GM23338 (cell line): ENCODE measurements at regions not wholly inside any gene's neighbourhood (a gene's known extent, or its start where the extent isn't known, plus 50 kb on each side); places are given as distances from the start of the nearest gene placed in this dataset.

ENCODE experiments used
- ATAC-seq: fragments of 200-7000 bp; cut with Tn5 transposase; 3 replicates; pipeline ENCODE4 v1.9.1; 2020
- DNase-seq: peaks from one replicate; pipeline ENCODE4 v3.0.0-alpha.2; 2015; ENCODE audit warnings: low spot score
- H2AFZ ChIP-seq: fragments of 200-600 bp; sonication (generic); 2 replicates; pipeline ENCODE4 v1.8.0; 2016; ENCODE audit warnings: antibody characterized with exemption, mild to moderate bottlenecking, moderate library complexity
- H3F3A ChIP-seq: fragments of 200-600 bp; sonication (generic); replicated peaks from 2 replicates; pipeline ENCODE4 v1.8.0; 2017; ENCODE audit warnings: antibody characterized with exemption, mixed run types, low read depth
- H3K27ac ChIP-seq: fragments of 200-600 bp; sonication (generic); 2 replicates; pipeline ENCODE4 v1.6.1; 2016; ENCODE audit warnings: low read depth
- H3K27me3 ChIP-seq: fragments of 200-600 bp; sonication (generic); 2 replicates; pipeline ENCODE4 v1.8.0; 2016; ENCODE audit warnings: mild to moderate bottlenecking, mixed run types, moderate library complexity; ENCODE audit not compliant: insufficient read depth
- H3K36me3 ChIP-seq: fragments of 200-600 bp; sonication (generic); 2 replicates; pipeline ENCODE4 v1.8.0; 2016; ENCODE audit warnings: mild to moderate bottlenecking; ENCODE audit not compliant: insufficient read depth
- H3K4me1 ChIP-seq: fragments of 200-600 bp; sonication (generic); 2 replicates; pipeline ENCODE4 v1.8.0; 2016; ENCODE audit warnings: mild to moderate bottlenecking, moderate library complexity; ENCODE audit not compliant: insufficient read depth
- H3K4me2 ChIP-seq: fragments of 200-600 bp; sonication (generic); 2 replicates; pipeline ENCODE4 v1.7.1; 2017; ENCODE audit warnings: mixed run types
- H3K4me3 ChIP-seq: fragments of 200-600 bp; sonication (generic); 2 replicates; pipeline ENCODE4 v1.6.1; 2016; ENCODE audit warnings: mixed run types
- H3K79me2 ChIP-seq: fragments of 200-600 bp; sonication (generic); replicated peaks from 2 replicates; pipeline ENCODE4 v1.8.0; 2017; ENCODE audit warnings: mild to moderate bottlenecking; ENCODE audit not compliant: insufficient read depth
- H3K9me2 ChIP-seq: fragments of 200-600 bp; sonication (generic); 2 replicates; pipeline ENCODE4 v1.8.0; 2017; ENCODE audit not compliant: insufficient read depth
- H4K20me1 ChIP-seq: fragments of 200-600 bp; sonication (generic); replicated peaks from 2 replicates; pipeline ENCODE4 v1.8.0; 2017; ENCODE audit warnings: mild to moderate bottlenecking; ENCODE audit not compliant: insufficient read depth
- H3K27ac Mint-ChIP-seq: 2 replicates; pipeline ENCODE4 v1.8.0; 2020; ENCODE audit warnings: inconsistent platforms, mild to moderate bottlenecking, moderate library complexity, mixed read lengths
- H3K27me3 Mint-ChIP-seq: 3 replicates; pipeline ENCODE4 v1.8.0; 2022; ENCODE audit warnings: low read depth, mild to moderate bottlenecking, moderate library complexity, mixed read lengths, inconsistent platforms; ENCODE audit not compliant: insufficient read depth, poor library complexity
- H3K36me3 Mint-ChIP-seq: 3 replicates; pipeline ENCODE4 v1.8.0; 2021; ENCODE audit warnings: low read depth, mild to moderate bottlenecking, inconsistent platforms, moderate library complexity, mixed read lengths
- H3K4me1 Mint-ChIP-seq: 3 replicates; pipeline ENCODE4 v1.8.0; 2020; ENCODE audit warnings: mild to moderate bottlenecking, inconsistent platforms, mixed read lengths
- H3K4me3 Mint-ChIP-seq: 3 replicates; pipeline ENCODE4 v1.8.0; 2021; ENCODE audit warnings: moderate library complexity, mild to moderate bottlenecking, inconsistent platforms, mixed read lengths
- H3K9me3 Mint-ChIP-seq: 3 replicates; pipeline ENCODE4 v1.8.0; 2020; ENCODE audit warnings: moderate library complexity, mild to moderate bottlenecking, inconsistent platforms, mixed read lengths
- CREB1 ChIP-seq: fragments of 250-450 bp; sonication (Bioruptor Pico); IDR thresholded peaks from 2 replicates; pipeline ENCODE4 v1.5.0; 2020; ENCODE audit warnings: low read depth, mild to moderate bottlenecking, moderate library complexity
- EZH2phosphoT487 ChIP-seq: fragments of 200-600 bp; sonication (generic); IDR thresholded peaks from one replicate; pipeline ENCODE4 v1.8.1; 2018; ENCODE audit warnings: antibody characterized with exemption; ENCODE audit not compliant: unreplicated experiment
- JUNB ChIP-seq: IDR thresholded peaks from one replicate; pipeline ENCODE4 v1.6.1; 2016; ENCODE audit warnings: antibody characterized with exemption; ENCODE audit not compliant: unreplicated experiment
- NANOG ChIP-seq: IDR thresholded peaks from 2 replicates; pipeline ENCODE4 v1.6.1; 2016; ENCODE audit warnings: antibody characterized with exemption, borderline replicate concordance
- REST ChIP-seq: IDR thresholded peaks from one replicate; pipeline ENCODE4 v1.6.1; 2018; ENCODE audit warnings: antibody characterized with exemption; ENCODE audit not compliant: unreplicated experiment
- ZNF331 ChIP-seq: fragments of 250-450 bp; sonication (Bioruptor Pico); IDR thresholded peaks from 2 replicates; pipeline ENCODE4 v1.5.0; 2020; ENCODE audit warnings: low read depth, mild to moderate bottlenecking, moderate library complexity
- ZNF462 ChIP-seq: fragments of 250-450 bp; sonication (Bioruptor Pico); IDR thresholded peaks from 2 replicates; pipeline ENCODE4 v1.5.0; 2020; ENCODE audit warnings: mild to moderate bottlenecking, moderate library complexity

DNA sequence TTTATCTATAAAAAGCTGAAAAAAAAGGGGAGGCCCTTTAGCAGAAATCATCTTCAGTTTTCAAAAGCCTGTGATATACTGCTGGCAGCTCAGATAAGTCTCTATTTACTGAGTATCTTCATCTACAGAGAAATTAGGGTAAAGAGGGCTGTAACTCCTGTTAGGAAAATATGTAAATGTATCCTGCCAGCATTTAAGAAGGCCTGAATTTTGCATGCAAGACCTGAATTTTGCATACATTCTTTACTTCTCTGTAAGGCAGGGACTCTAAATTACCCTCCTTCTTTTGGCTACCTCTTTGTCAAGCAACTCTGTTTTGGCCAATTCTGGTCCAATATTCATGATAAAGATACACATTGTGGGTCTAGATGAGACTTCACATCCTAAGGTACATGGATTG is 150.6 kb upstream of the SPACA1 start (continued):
- TF ChIP-seq ZNF462 (CRISPR knock-in tag) = no peak
- no peak for TF ChIP-seq NANOG
- TF ChIP-seq ZNF331 = no peak
- TF ChIP-seq EZH2phosphoT487 = no peak
- TF ChIP-seq JUNB = no peak

- Mint-ChIP-seq H3K4me1 (peaks cover 8% of the 10 kb centered on the region), H3K27ac (no peak overlapping the region), H3K9me3 (no peaks in the 10 kb centered on the region), H3K27me3 (no peaks in the 10 kb centered on the region), H3K4me3 (no peak overlapping the region), H3K36me3 (no peaks in the 10 kb centered on the region)
- H3F3A ChIP-seq = no peaks in the 10 kb centered on the region
- peak overlapping the region; percentile 52 for H2AFZ ChIP-seq
- H4K20me1 ChIP-seq = no peaks in the 10 kb centered on the region
- ATAC-seq (no peak), DNase-seq (no peak)
- peaks cover 9% of the 10 kb centered on the region for H3K9me2 ChIP-seq
- H3K27ac ChIP-seq = no peak overlapping the region
- H3K36me3 ChIP-seq = no peaks in the 10 kb centered on the region
- TF ChIP-seq CREB1 (CRISPR knock-in tag) (no peak), ZNF331 (no peak), REST (no peak)
- no peaks in the 10 kb centered on the region for H3K79me2 ChIP-seq
- H3K27me3 ChIP-seq = no peaks in the 10 kb centered on the region
- H3K4me3 ChIP-seq = no peak overlapping the region
- no peak overlapping the region for H3K4me2 ChIP-seq
- no peaks in the 10 kb centered on the region for H3K4me1 ChIP-seq
Observed at GRCh38 chr6:87887266-87887665, 160.4 kb upstream of the SPACA1 start.
